ENCODE measurements at regions not wholly inside any gene's neighbourhood (a gene's known extent, or its start where the extent isn't known, plus 50 kb on each side); places are given as distances from the start of the nearest gene placed in this dataset.

- Histone ChIP-seq H3K27ac (ENCODE audit: low read depth, low read length) (no peak overlapping the region), H3K4me3 (ENCODE audit: low read length in 2 of 2) (no peak overlapping the region), H3K36me3 (ENCODE audit: insufficient read depth, low read length) (no peaks in the 10 kb centered on the region), H3K27me3 (ENCODE audit: insufficient read depth, low read length) (no peaks in the 10 kb centered on the region), H3K4me1 (ENCODE audit: insufficient read depth, low read length) (no peaks in the 10 kb centered on the region), H3K9me3 (ENCODE audit: control insufficient read depth in 1 of 2, low read length in 2 of 2) (no peaks in the 10 kb centered on the region)
- H3K4me3 Mint-ChIP-seq = no peak overlapping the region
- peaks cover 0 to 5% (median 0%) of the 10 kb centered on the region in 8 donors for H3K9me3 Mint-ChIP-seq
- H3K27me3 Mint-ChIP-seq = no peaks in the 10 kb centered on the region
- ChIA-PET POLR2A (ENCODE audit: partially characterized antibody) (no interaction called here), CTCF (ENCODE audit: partially characterized antibody) (interaction anchor here (0.6 kb wide), 1 partner anchor 254 kb away, joined by 3 read pairs; no protein-coding TSS in a partner anchor)
- no peak for DNase-seq
- no peak overlapping the region for H3K27ac Mint-ChIP-seq
- intact Hi-C loops (cut with micrococcal nuclease) = no loop called here
- no peaks in the 10 kb centered on the region for H3K4me1 Mint-ChIP-seq
- no peaks in the 10 kb centered on the region for H3K36me3 Mint-ChIP-seq
Observed at GRCh38 chr6:97702248-97702647, 419.2 kb upstream of the MMS22L start.

GRCh38 chr6:97703661-97704060 lies 420.6 kb upstream of the MMS22L start:
- Mint-ChIP-seq H3K4me1 (no peaks in the 10 kb centered on the region), H3K27me3 (no peaks in the 10 kb centered on the region), H3K36me3 (no peaks in the 10 kb centered on the region), H3K27ac (no peak overlapping the region), H3K9me3 (peaks cover 0 to 2% (median 0%) of the 10 kb centered on the region in 8 donors), H3K4me3 (no peak overlapping the region)
- H3K36me3 ChIP-seq (ENCODE audit: insufficient read depth, low read length) = no peaks in the 10 kb centered on the region
- no peak overlapping the region for H3K4me3 ChIP-seq (ENCODE audit: low read length in 2 of 2)
- ChIA-PET CTCF (ENCODE audit: partially characterized antibody) (no interaction called here), POLR2A (ENCODE audit: partially characterized antibody) (no interaction called here)
- H3K4me1 ChIP-seq (ENCODE audit: insufficient read depth, low read length) = no peaks in the 10 kb centered on the region
- DNase-seq = no peak
- H3K27me3 ChIP-seq (ENCODE audit: insufficient read depth, low read length) = no peaks in the 10 kb centered on the region
- no peaks in the 10 kb centered on the region for H3K9me3 ChIP-seq (ENCODE audit: control insufficient read depth in 1 of 2, low read length in 2 of 2)
- intact Hi-C loops (cut with micrococcal nuclease) = no loop called here
- H3K27ac ChIP-seq (ENCODE audit: low read depth, low read length) = no peak overlapping the region

GRCh38 chr6:97705568-97705967 lies 422.6 kb upstream of the MMS22L start:
- H3K27ac Mint-ChIP-seq = no peak overlapping the region
- no peaks in the 10 kb centered on the region for H3K27me3 Mint-ChIP-seq
- no peaks in the 10 kb centered on the region for H3K4me1 Mint-ChIP-seq
- DNase-seq = no peak
- ChIA-PET CTCF (ENCODE audit: partially characterized antibody) (no interaction called here), POLR2A (ENCODE audit: partially characterized antibody) (no interaction called here)
- intact Hi-C loops (cut with micrococcal nuclease) = no loop called here
- H3K27ac ChIP-seq (ENCODE audit: low read depth, low read length) = no peak overlapping the region
- H3K27me3 ChIP-seq (ENCODE audit: insufficient read depth, low read length) = no peaks in the 10 kb centered on the region
- H3K9me3 Mint-ChIP-seq = peaks cover 0 to 2% (median 0%) of the 10 kb centered on the region in 8 donors
- no peaks in the 10 kb centered on the region for H3K9me3 ChIP-seq (ENCODE audit: control insufficient read depth in 1 of 2, low read length in 2 of 2)
- H3K4me1 ChIP-seq (ENCODE audit: insufficient read depth, low read length) = no peaks in the 10 kb centered on the region
- H3K4me3 ChIP-seq (ENCODE audit: low read length in 2 of 2) = no peak overlapping the region
- no peak overlapping the region for H3K4me3 Mint-ChIP-seq
- H3K36me3 ChIP-seq (ENCODE audit: insufficient read depth, low read length) = no peaks in the 10 kb centered on the region
- no peaks in the 10 kb centered on the region for H3K36me3 Mint-ChIP-seq

- no peaks in the 10 kb centered on the region for H3K27me3 Mint-ChIP-seq
- DNase-seq = no peak
- Histone ChIP-seq H3K4me1 (ENCODE audit: insufficient read depth, low read length) (no peaks in the 10 kb centered on the region), H3K36me3 (ENCODE audit: insufficient read depth, low read length) (no peaks in the 10 kb centered on the region), H3K9me3 (ENCODE audit: control insufficient read depth in 1 of 2, low read length in 2 of 2) (no peaks in the 10 kb centered on the region), H3K27ac (ENCODE audit: low read depth, low read length) (no peak overlapping the region), H3K27me3 (ENCODE audit: insufficient read depth, low read length) (no peaks in the 10 kb centered on the region), H3K4me3 (ENCODE audit: low read length in 2 of 2) (no peak overlapping the region)
- intact Hi-C loops (cut with micrococcal nuclease) = no loop called here
- H3K36me3 Mint-ChIP-seq = no peaks in the 10 kb centered on the region
- peaks cover 0 to 6% (median 0%) of the 10 kb centered on the region in 8 donors for H3K9me3 Mint-ChIP-seq
- POLR2A ChIA-PET (ENCODE audit: partially characterized antibody) = no interaction called here
- H3K27ac Mint-ChIP-seq = no peak overlapping the region
- no peaks in the 10 kb centered on the region for H3K4me1 Mint-ChIP-seq
- CTCF ChIA-PET (ENCODE audit: partially characterized antibody) = interaction anchor here (1.1 kb wide), 1 partner anchor 11 kb away, joined by 3 read pairs; no protein-coding TSS in a partner anchor
- no peak overlapping the region for H3K4me3 Mint-ChIP-seq
Observed at GRCh38 chr6:97712751-97713150, 429.7 kb upstream of the MMS22L start.

GRCh38 chr6:97714772-97715171 lies 431.8 kb upstream of the MMS22L start:
- Mint-ChIP-seq H3K27me3 (no peaks in the 10 kb centered on the region), H3K9me3 (peaks cover 0 to 4% (median 0%) of the 10 kb centered on the region in 8 donors), H3K36me3 (no peaks in the 10 kb centered on the region), H3K4me3 (no peak overlapping the region), H3K4me1 (no peaks in the 10 kb centered on the region), H3K27ac (no peak overlapping the region)
- POLR2A ChIA-PET (ENCODE audit: partially characterized antibody) = no interaction called here
- Histone ChIP-seq H3K27me3 (ENCODE audit: insufficient read depth, low read length) (no peaks in the 10 kb centered on the region), H3K9me3 (ENCODE audit: control insufficient read depth in 1 of 2, low read length in 2 of 2) (no peaks in the 10 kb centered on the region), H3K36me3 (ENCODE audit: insufficient read depth, low read length) (no peaks in the 10 kb centered on the region), H3K4me1 (ENCODE audit: insufficient read depth, low read length) (no peaks in the 10 kb centered on the region), H3K4me3 (ENCODE audit: low read length in 2 of 2) (no peak overlapping the region), H3K27ac (ENCODE audit: low read depth, low read length) (no peak overlapping the region)
- intact Hi-C loops (cut with micrococcal nuclease) = no loop called here
- no peak for DNase-seq
- CTCF ChIA-PET (ENCODE audit: partially characterized antibody) = no interaction called here

- Histone ChIP-seq H3K27ac (ENCODE audit: low read depth, low read length) (no peak overlapping the region), H3K4me1 (ENCODE audit: insufficient read depth, low read length) (no peaks in the 10 kb centered on the region), H3K9me3 (ENCODE audit: control insufficient read depth in 1 of 2, low read length in 2 of 2) (no peaks in the 10 kb centered on the region), H3K4me3 (ENCODE audit: low read length in 2 of 2) (no peak overlapping the region), H3K36me3 (ENCODE audit: insufficient read depth, low read length) (no peaks in the 10 kb centered on the region), H3K27me3 (ENCODE audit: insufficient read depth, low read length) (no peaks in the 10 kb centered on the region)
- H3K4me3 Mint-ChIP-seq = no peak overlapping the region
- H3K4me1 Mint-ChIP-seq = no peaks in the 10 kb centered on the region
- H3K27ac Mint-ChIP-seq = no peak overlapping the region
- POLR2A ChIA-PET (ENCODE audit: partially characterized antibody) = no interaction called here
- H3K9me3 Mint-ChIP-seq = peaks cover 0 to 4% (median 0%) of the 10 kb centered on the region in 8 donors
- no peaks in the 10 kb centered on the region for H3K36me3 Mint-ChIP-seq
- intact Hi-C loops (cut with micrococcal nuclease) = no loop called here
- CTCF ChIA-PET (ENCODE audit: partially characterized antibody) = no interaction called here
- no peaks in the 10 kb centered on the region for H3K27me3 Mint-ChIP-seq
- no peak for DNase-seq
Observed at GRCh38 chr6:97717086-97717485, 434.1 kb upstream of the MMS22L start.

- Mint-ChIP-seq H3K27ac (no peak overlapping the region), H3K36me3 (no peaks in the 10 kb centered on the region), H3K27me3 (no peaks in the 10 kb centered on the region), H3K4me1 (no peaks in the 10 kb centered on the region), H3K9me3 (peaks cover 0 to 4% (median 0%) of the 10 kb centered on the region in 8 donors), H3K4me3 (no peak overlapping the region)
- no peaks in the 10 kb centered on the region for H3K4me1 ChIP-seq (ENCODE audit: insufficient read depth, low read length)
- no peak for DNase-seq
- CTCF ChIA-PET (ENCODE audit: partially characterized antibody) = no interaction called here
- intact Hi-C loops (cut with micrococcal nuclease) = no loop called here
- H3K9me3 ChIP-seq (ENCODE audit: control insufficient read depth in 1 of 2, low read length in 2 of 2) = no peaks in the 10 kb centered on the region
- POLR2A ChIA-PET (ENCODE audit: partially characterized antibody) = no interaction called here
- H3K4me3 ChIP-seq (ENCODE audit: low read length in 2 of 2) = no peak overlapping the region
- no peak overlapping the region for H3K27ac ChIP-seq (ENCODE audit: low read depth, low read length)
- H3K36me3 ChIP-seq (ENCODE audit: insufficient read depth, low read length) = no peaks in the 10 kb centered on the region
- no peaks in the 10 kb centered on the region for H3K27me3 ChIP-seq (ENCODE audit: insufficient read depth, low read length)
Observed at GRCh38 chr6:97726378-97726777, 443.4 kb upstream of the MMS22L start.

GRCh38 chr6:97732045-97732444 lies 449.0 kb upstream of the MMS22L start:
- ChIA-PET CTCF (ENCODE audit: partially characterized antibody) (no interaction called here), POLR2A (ENCODE audit: partially characterized antibody) (no interaction called here)
- Mint-ChIP-seq H3K4me3 (no peak overlapping the region), H3K4me1 (no peaks in the 10 kb centered on the region), H3K36me3 (no peaks in the 10 kb centered on the region), H3K27me3 (no peaks in the 10 kb centered on the region), H3K9me3 (peaks cover 0 to 5% (median 0%) of the 10 kb centered on the region in 8 donors), H3K27ac (no peak overlapping the region)
- no peaks in the 10 kb centered on the region for H3K9me3 ChIP-seq (ENCODE audit: control insufficient read depth in 1 of 2, low read length in 2 of 2)
- H3K36me3 ChIP-seq (ENCODE audit: insufficient read depth, low read length) = no peaks in the 10 kb centered on the region
- no peak for DNase-seq
- H3K4me1 ChIP-seq (ENCODE audit: insufficient read depth, low read length) = no peaks in the 10 kb centered on the region
- no peaks in the 10 kb centered on the region for H3K27me3 ChIP-seq (ENCODE audit: insufficient read depth, low read length)
- H3K27ac ChIP-seq (ENCODE audit: low read depth, low read length) = no peak overlapping the region
- intact Hi-C loops (cut with micrococcal nuclease) = no loop called here
- H3K4me3 ChIP-seq (ENCODE audit: low read length in 2 of 2) = no peak overlapping the region

All from CD4-positive, alpha-beta memory T cell (primary cell).